Keratinocyte (primary cell): ENCODE measurements at regions not wholly inside any gene's neighbourhood (a gene's known extent, or its start where the extent isn't known, plus 50 kb on each side); places are given as distances from the start of the nearest gene placed in this dataset.

Experiments used
- CTCF ChIP-seq, 3 experiments: IDR thresholded peaks in 1 of 3; conservative IDR thresholded peaks in 1 of 3; optimal IDR thresholded peaks in 1 of 3; 2 replicates in 2 of 3; 3 replicates in 1 of 3; pipeline versions ENCODE3 to v1.5.1; 2011; ENCODE audit warnings: low read length in 3 of 3, mild to moderate bottlenecking in 3 of 3, moderate library complexity in 2 of 3, control low read depth in 1 of 3, inconsistent platforms in 1 of 3; ENCODE audit not compliant: insufficient read depth in 2 of 3; ENCODE audit errors: extremely low read depth in 1 of 3
- EZH2 ChIP-seq: IDR thresholded peaks from one replicate; pipeline ENCODE4 v1.6.1; 2012; ENCODE audit warnings: inconsistent platforms, mild to moderate bottlenecking, low read length, moderate library complexity

- TF ChIP-seq CTCF (optimal IDR thresholded peaks at IDR 0.05 in 1 of 3, IDR thresholded peaks at IDR 0.05 in 1 of 3, conservative IDR thresholded peaks at IDR 0.05 in 1 of 3; ENCODE audit: extremely low read depth in 1 of 3, insufficient read depth in 2 of 3, low read length in 3 of 3) (no peak), EZH2 (no peak)
Measured at GRCh38 chr15:31211353-31211752, 109.8 kb upstream of the TRPM1 start.
